Amniotic epithelial cell (primary cell): ENCODE measurements at regions not wholly inside any gene's neighbourhood (a gene's known extent, or its start where the extent isn't known, plus 50 kb on each side); places are given as distances from the start of the nearest gene placed in this dataset.
A peak's percentile ranks its signal among the peaks of the same experiment; 100 is the strongest.
"Not testable (repeated sequence)": the region's sequence is repeated elsewhere in the genome, so short reads cannot be mapped to it uniquely, and the experiment has no call there.

ENCODE experiments used
- DNase-seq: peaks from one replicate; pipeline ENCODE4 v3.0.0-alpha.2; 2010; ENCODE audit warnings: low read depth

GRCh38 chr12:67039995-67040860 is 228.9 kb upstream of the CAND1 start:
- no peak for DNase-seq

- no peak for DNase-seq
Measured at GRCh38 chr12:67040861-67041137, 228.4 kb upstream of the CAND1 start.

GRCh38 chr12:67042697-67043131 is 226.4 kb upstream of the CAND1 start:
- DNase-seq: peak; percentile 99

GRCh38 chr12:67043771-67044170 is 225.4 kb upstream of the CAND1 start:
- peak; percentile 75 for DNase-seq

GRCh38 chr12:67045650-67046049 is 223.5 kb upstream of the CAND1 start:
- DNase-seq: no peak

- DNase-seq: no peak
Measured at GRCh38 chr12:67046062-67046461, 223.1 kb upstream of the CAND1 start.

GRCh38 chr12:67047634-67048033 is 221.5 kb upstream of the CAND1 start:
- DNase-seq: no peak

GRCh38 chr12:67048371-67048770 is 220.8 kb upstream of the CAND1 start:
- DNase-seq: peak; percentile 87

GRCh38 chr12:67049199-67049598 is 220.0 kb upstream of the CAND1 start:
- not testable (repeated sequence) for DNase-seq

- DNase-seq: peak; percentile 45
Measured at GRCh38 chr12:67052981-67053380, 216.2 kb upstream of the CAND1 start.

GRCh38 chr12:67056329-67056728 is 212.8 kb upstream of the CAND1 start:
- DNase-seq: no peak

- DNase-seq: no peak
Measured at GRCh38 chr12:67057072-67057471, 212.1 kb upstream of the CAND1 start.

- DNase-seq: peak; percentile 74
Measured at GRCh38 chr12:67062193-67062592, 207.0 kb upstream of the CAND1 start.

GRCh38 chr12:67067453-67068203 is 201.5 kb upstream of the CAND1 start:
- no peak for DNase-seq

- DNase-seq: no peak
Measured at GRCh38 chr12:67068204-67068731, 200.9 kb upstream of the CAND1 start.

- DNase-seq: peak; percentile 43
Measured at GRCh38 chr12:67068761-67069450, 200.3 kb upstream of the CAND1 start.

GRCh38 chr12:67069451-67070306 is 199.5 kb upstream of the CAND1 start:
- DNase-seq: no peak

GRCh38 chr12:67070307-67070600 is 198.9 kb upstream of the CAND1 start:
- no peak for DNase-seq

GRCh38 chr12:67070604-67071003 is 198.6 kb upstream of the CAND1 start:
- DNase-seq: no peak

GRCh38 chr12:67072281-67072680 is 196.9 kb upstream of the CAND1 start:
- DNase-seq: not testable (repeated sequence)

- no peak for DNase-seq
Measured at GRCh38 chr12:67073336-67073735, 195.8 kb upstream of the CAND1 start.

GRCh38 chr12:67074072-67074471 is 195.1 kb upstream of the CAND1 start:
- no peak for DNase-seq
